WI38 (cell line): ENCODE measurements at regions not wholly inside any gene's neighbourhood (a gene's known extent, or its start where the extent isn't known, plus 50 kb on each side); places are given as distances from the start of the nearest gene placed in this dataset.

Source experiments
- H3K4me3 ChIP-seq: 2 replicates; pipeline ENCODE4 v1.5.1; 2011; ENCODE audit warnings: low read depth, mild to moderate bottlenecking, control low read depth, low read length
- TF ChIP-seq, protein P1 (sequence below): IDR thresholded peaks from 2 replicates; pipeline ENCODE4 v1.5.1; 2012; ENCODE audit warnings: low read depth, mild to moderate bottlenecking, control low read depth, low read length

DNA sequence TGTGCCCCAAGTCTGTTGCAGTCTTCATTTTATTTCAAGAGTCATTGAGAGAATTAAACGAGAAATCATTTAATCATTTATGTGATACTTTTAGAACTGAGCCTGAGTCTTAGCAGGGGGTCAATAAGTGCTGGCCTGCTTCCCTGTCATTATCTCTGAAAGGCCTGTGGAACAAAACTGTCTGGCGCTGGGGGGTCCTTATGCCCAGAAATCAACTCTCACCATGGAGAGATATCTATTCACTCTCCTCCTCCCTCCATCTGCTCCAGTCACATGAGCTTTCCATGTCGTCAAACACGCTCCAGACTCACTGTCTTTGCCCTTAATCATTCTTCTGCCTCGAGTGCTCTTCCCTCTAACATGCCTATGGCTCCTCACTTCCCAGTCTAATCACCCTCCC, 136.8 kb downstream of the ESM1 start:
- TF ChIP-seq, protein P1, sequence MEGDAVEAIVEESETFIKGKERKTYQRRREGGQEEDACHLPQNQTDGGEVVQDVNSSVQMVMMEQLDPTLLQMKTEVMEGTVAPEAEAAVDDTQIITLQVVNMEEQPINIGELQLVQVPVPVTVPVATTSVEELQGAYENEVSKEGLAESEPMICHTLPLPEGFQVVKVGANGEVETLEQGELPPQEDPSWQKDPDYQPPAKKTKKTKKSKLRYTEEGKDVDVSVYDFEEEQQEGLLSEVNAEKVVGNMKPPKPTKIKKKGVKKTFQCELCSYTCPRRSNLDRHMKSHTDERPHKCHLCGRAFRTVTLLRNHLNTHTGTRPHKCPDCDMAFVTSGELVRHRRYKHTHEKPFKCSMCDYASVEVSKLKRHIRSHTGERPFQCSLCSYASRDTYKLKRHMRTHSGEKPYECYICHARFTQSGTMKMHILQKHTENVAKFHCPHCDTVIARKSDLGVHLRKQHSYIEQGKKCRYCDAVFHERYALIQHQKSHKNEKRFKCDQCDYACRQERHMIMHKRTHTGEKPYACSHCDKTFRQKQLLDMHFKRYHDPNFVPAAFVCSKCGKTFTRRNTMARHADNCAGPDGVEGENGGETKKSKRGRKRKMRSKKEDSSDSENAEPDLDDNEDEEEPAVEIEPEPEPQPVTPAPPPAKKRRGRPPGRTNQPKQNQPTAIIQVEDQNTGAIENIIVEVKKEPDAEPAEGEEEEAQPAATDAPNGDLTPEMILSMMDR: no peak
- no peak overlapping the region for H3K4me3 ChIP-seq

DNA sequence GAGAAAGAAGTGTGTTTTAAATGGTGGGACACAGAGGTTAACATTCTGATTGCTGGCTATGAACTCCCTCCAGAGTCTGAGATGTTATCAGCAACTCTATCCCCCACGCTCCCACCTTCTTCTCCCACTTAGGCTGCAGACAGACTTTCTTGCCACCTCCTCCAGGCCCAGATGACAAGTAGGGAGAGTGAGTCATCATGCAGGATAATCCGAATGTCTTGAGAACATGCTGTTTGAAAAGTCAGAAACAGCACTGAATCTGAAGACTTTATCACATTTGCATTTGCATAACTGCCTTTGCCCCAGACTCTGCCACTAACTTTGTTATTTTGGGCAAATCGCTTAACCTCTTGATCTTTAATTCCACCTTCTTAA, 139.8 kb downstream of the ESM1 start:
- H3K4me3 ChIP-seq: no peak overlapping the region
- TF ChIP-seq, protein P1: no peak

DNA sequence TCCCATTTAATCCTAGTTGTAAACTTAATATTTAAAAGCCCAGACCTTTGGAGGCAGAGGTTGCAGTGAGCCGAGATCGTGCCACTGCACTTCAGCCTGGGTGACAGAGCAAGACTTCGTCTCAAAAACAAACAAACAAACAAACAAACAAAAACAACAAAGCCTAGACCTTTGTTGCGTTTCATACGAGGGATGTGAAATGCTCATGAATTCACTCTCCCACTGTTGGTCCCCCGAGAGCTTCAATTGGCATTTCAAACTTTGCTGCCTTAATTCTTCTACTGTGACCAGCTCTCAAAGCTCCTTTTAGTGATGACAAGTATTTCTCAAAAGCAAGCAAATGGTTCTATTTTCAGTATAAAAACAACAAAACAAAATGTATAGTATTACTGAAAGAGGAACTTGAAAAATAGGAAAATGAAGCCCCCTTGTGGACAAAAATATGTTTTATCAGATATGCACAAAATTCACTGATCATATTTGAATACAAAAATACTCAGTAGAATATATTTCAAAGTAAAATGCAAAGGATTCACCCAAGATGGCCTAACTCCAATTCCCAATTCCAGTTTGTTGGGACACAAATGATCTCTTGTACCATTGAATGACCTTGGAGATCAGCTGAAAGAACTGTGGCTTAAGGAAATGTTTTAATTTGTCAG, 140.4 kb downstream of the ESM1 start:
- H3K4me3 ChIP-seq: no peak overlapping the region
- TF ChIP-seq, protein P1: no peak

DNA sequence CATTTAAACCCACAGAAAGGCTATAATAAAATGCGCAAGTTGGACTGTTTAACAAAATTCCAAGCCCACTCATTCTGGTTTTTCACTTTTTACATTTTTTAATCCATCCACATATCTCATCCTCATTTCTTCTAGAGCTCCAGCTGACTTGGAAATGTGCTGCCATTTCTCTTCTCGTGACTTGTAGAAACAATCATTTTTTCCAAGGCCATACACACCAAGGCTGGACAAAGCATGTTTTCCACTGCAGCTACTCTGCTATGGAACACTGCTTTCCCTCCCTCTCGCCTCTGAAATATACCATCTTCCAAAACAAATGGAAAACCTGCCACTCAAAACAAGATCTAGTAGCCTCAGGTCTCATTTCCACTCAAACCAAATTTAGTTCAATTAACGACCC, 141.1 kb downstream of the ESM1 start:
- no peak overlapping the region for H3K4me3 ChIP-seq
- TF ChIP-seq, protein P1: no peak

DNA sequence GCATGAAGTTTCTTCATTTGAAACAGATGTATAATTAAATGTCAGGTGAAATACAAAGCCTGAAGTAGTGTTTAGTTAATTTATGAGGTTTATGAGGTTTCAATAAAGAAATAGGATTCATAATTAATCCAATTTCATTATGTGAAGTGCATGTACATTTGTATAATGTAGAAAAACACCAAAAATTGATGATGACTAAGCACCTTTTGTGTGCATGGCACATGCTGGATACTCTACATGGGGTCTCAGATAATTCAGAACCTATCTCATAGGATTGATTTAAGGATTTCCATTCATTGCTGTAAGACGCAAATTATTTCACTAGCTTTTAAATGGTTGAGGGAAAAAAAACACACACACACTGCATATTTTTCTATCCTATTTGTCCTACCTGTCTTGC, 143.9 kb downstream of the ESM1 start:
- TF ChIP-seq, protein P1: no peak
- no peak overlapping the region for H3K4me3 ChIP-seq

DNA sequence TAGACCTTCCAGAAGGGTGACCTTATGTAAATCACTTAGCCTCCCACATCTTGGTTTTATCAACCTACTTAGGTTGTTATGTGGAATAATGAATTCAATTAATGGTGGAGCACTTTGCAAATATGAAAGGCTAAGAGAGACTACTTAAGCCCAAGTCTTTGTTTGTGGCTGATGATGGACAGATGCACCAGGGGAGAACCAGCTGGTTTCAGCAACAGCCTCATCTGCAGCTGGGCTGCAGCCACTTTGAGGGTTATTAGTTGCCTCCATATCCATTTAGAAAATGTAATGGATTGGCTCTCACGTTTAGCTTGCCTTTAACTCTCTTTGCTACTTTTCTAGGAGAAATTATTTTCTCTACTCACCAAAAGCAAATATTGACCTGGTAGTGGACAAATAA, 146.6 kb downstream of the ESM1 start:
- no peak overlapping the region for H3K4me3 ChIP-seq
- TF ChIP-seq, protein P1: no peak

DNA sequence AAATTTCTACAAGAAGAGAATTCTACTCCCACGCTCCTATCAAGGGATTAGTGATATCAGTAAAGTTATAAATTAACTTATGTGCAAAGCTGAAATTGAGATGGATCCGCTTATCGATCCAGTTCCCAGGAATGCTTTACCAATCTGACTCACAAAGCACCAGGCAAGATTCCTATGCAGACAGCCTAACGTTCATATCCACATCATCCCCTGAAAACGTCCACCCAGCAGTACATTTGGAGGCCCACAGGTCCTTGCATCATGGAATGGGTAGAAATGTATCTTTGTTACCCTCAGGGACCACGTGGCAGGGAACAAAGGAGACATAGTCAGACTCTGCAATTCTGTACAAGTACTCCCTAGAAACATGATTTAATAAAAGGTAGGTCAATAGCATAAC, 147.4 kb downstream of the ESM1 start:
- TF ChIP-seq, protein P1: no peak
- no peak overlapping the region for H3K4me3 ChIP-seq
